ENCODE measurements at regions not wholly inside any gene's neighbourhood (a gene's known extent, or its start where the extent isn't known, plus 50 kb on each side); places are given as distances from the start of the nearest gene placed in this dataset.

- intact Hi-C loops (cut with micrococcal nuclease) = no loop called here
Measured at GRCh38 chr3:104101736-104102135, 1265.0 kb upstream of the ALCAM start.

- intact Hi-C loops (cut with micrococcal nuclease) = no loop called here
Measured at GRCh38 chr3:104102386-104102785, 1264.3 kb upstream of the ALCAM start.

- intact Hi-C loops (cut with micrococcal nuclease) = no loop called here
Measured at GRCh38 chr3:104106276-104106675, 1260.4 kb upstream of the ALCAM start.

- intact Hi-C loops (cut with micrococcal nuclease) = no loop called here
Measured at GRCh38 chr3:104108522-104108921, 1258.2 kb upstream of the ALCAM start.

GRCh38 chr3:104126463-104126862, 1240.2 kb upstream of the ALCAM start:
- intact Hi-C loops (cut with micrococcal nuclease) = no loop called here

- intact Hi-C loops (cut with micrococcal nuclease) = no loop called here
Measured at GRCh38 chr3:104126864-104127553, 1239.7 kb upstream of the ALCAM start.

GRCh38 chr3:104127830-104128229, 1238.9 kb upstream of the ALCAM start:
- intact Hi-C loops (cut with micrococcal nuclease) = no loop called here

- intact Hi-C loops (cut with micrococcal nuclease) = no loop called here
Measured at GRCh38 chr3:104132566-104133403, 1233.9 kb upstream of the ALCAM start.

GRCh38 chr3:104133630-104134029, 1233.1 kb upstream of the ALCAM start:
- intact Hi-C loops (cut with micrococcal nuclease) = no loop called here

GRCh38 chr3:104137116-104137515, 1229.6 kb upstream of the ALCAM start:
- intact Hi-C loops (cut with micrococcal nuclease) = no loop called here

GRCh38 chr3:104145164-104145563, 1221.5 kb upstream of the ALCAM start:
- intact Hi-C loops (cut with micrococcal nuclease) = no loop called here

GRCh38 chr3:104149154-104149553, 1217.6 kb upstream of the ALCAM start:
- intact Hi-C loops (cut with micrococcal nuclease) = no loop called here

GRCh38 chr3:104150724-104151123, 1216.0 kb upstream of the ALCAM start:
- intact Hi-C loops (cut with micrococcal nuclease) = no loop called here

GRCh38 chr3:104154896-104155295, 1211.8 kb upstream of the ALCAM start:
- intact Hi-C loops (cut with micrococcal nuclease) = no loop called here

GRCh38 chr3:104165866-104166265, 1200.8 kb upstream of the ALCAM start:
- intact Hi-C loops (cut with micrococcal nuclease) = no loop called here

GRCh38 chr3:104168386-104168785, 1198.3 kb upstream of the ALCAM start:
- intact Hi-C loops (cut with micrococcal nuclease) = no loop called here

- intact Hi-C loops (cut with micrococcal nuclease) = no loop called here
Measured at GRCh38 chr3:104175696-104176095, 1191.0 kb upstream of the ALCAM start.

GRCh38 chr3:104176706-104177105, 1190.0 kb upstream of the ALCAM start:
- intact Hi-C loops (cut with micrococcal nuclease) = no loop called here

GRCh38 chr3:104178680-104179079, 1188.0 kb upstream of the ALCAM start:
- intact Hi-C loops (cut with micrococcal nuclease) = no loop called here

GRCh38 chr3:104180906-104181305, 1185.8 kb upstream of the ALCAM start:
- intact Hi-C loops (cut with micrococcal nuclease) = no loop called here

- intact Hi-C loops (cut with micrococcal nuclease) = no loop called here
Measured at GRCh38 chr3:104190681-104191080, 1176.0 kb upstream of the ALCAM start.

GRCh38 chr3:104198131-104198530, 1168.6 kb upstream of the ALCAM start:
- intact Hi-C loops (cut with micrococcal nuclease) = no loop called here

- intact Hi-C loops (cut with micrococcal nuclease) = no loop called here
Measured at GRCh38 chr3:104206925-104207324, 1159.8 kb upstream of the ALCAM start.

Data from T-helper 2 cell treated with Interferon-gamma antibody and Interleukin-4, amounts not matched to agents 100 ng/mL and 5 ng/mL, for 36 hours (primary cell).